ENCODE measurements at regions not wholly inside any gene's neighbourhood (a gene's known extent, or its start where the extent isn't known, plus 50 kb on each side); places are given as distances from the start of the nearest gene placed in this dataset.

- TF ChIP-seq, protein P1, sequence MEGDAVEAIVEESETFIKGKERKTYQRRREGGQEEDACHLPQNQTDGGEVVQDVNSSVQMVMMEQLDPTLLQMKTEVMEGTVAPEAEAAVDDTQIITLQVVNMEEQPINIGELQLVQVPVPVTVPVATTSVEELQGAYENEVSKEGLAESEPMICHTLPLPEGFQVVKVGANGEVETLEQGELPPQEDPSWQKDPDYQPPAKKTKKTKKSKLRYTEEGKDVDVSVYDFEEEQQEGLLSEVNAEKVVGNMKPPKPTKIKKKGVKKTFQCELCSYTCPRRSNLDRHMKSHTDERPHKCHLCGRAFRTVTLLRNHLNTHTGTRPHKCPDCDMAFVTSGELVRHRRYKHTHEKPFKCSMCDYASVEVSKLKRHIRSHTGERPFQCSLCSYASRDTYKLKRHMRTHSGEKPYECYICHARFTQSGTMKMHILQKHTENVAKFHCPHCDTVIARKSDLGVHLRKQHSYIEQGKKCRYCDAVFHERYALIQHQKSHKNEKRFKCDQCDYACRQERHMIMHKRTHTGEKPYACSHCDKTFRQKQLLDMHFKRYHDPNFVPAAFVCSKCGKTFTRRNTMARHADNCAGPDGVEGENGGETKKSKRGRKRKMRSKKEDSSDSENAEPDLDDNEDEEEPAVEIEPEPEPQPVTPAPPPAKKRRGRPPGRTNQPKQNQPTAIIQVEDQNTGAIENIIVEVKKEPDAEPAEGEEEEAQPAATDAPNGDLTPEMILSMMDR (conservative IDR thresholded peaks at IDR 0.05; ENCODE audit: low read depth, low read length): no peak
- no peak for TF ChIP-seq EZH2 (IDR thresholded peaks at IDR 0.05; ENCODE audit: low read length, unreplicated experiment)
Observed at GRCh38 chr17:54347495-54347894, 524.8 kb downstream of the KIF2B start.
